ENCODE measurements at regions not wholly inside any gene's neighbourhood (a gene's known extent, or its start where the extent isn't known, plus 50 kb on each side); places are given as distances from the start of the nearest gene placed in this dataset.

- no peak for TF ChIP-seq CTCF (conservative IDR thresholded peaks at IDR 0.05; ENCODE audit: low read depth, low read length)
- no peak for TF ChIP-seq EZH2 (IDR thresholded peaks at IDR 0.05; ENCODE audit: borderline replicate concordance, low read depth, low read length, poor library complexity, severe bottlenecking)
These were observed 368.0 kb downstream of the TBC1D32 start for GRCh38 chr6:120966321-120966720.
